ENCODE measurements at regions not wholly inside any gene's neighbourhood (a gene's known extent, or its start where the extent isn't known, plus 50 kb on each side); places are given as distances from the start of the nearest gene placed in this dataset.
"Not testable (repeated sequence)": the region's sequence is repeated elsewhere in the genome, so short reads cannot be mapped to it uniquely, and the experiment has no call there.

DNA sequence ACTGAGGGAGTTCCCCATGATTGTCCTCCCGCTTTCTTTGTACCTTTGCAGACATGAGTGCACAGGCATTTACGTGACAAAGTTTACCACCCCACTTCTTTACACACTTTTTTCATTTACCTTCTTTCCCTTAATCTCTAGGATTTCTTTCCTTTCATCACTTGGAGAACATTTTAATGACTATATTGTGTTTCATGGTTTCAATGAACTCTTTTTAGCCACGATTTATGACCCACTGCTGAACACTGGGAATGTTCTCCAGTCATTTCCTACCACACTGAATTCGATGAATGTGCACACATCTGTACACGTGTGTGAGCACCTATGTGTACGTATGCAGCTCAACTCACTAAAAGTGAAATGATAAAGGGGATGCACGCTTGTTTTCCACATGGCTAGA is 371.7 kb upstream of the IGFBP3 start:
- no peak for DNase-seq (ENCODE audit: low spot score)

DNA sequence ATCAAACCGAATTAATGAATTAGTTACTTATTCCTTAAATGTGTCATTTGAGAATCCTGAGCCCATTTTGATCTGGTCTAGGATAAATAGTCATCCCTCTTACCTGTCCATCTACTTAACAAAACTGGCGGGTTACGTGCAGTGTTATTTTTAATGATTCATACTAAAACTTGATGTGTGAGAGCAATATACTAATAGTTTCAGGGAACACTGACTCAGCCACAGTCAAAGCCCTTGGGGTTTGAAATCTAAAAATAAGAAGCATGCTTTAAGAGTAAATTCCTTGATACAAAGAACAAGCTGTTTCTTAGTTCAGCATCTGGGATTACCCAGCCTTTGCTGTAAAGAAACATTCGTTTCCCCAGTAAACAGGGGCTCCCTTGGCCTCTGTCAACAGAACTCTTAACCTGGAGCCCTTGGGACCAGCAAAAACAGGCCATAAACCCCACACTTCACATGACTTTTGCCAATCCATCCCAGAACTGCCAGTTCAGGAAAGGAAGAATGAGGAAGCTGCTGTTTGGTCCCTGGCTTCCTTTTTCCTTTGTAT is 370.6 kb upstream of the IGFBP3 start:
- no peak for DNase-seq (ENCODE audit: low spot score)

DNA sequence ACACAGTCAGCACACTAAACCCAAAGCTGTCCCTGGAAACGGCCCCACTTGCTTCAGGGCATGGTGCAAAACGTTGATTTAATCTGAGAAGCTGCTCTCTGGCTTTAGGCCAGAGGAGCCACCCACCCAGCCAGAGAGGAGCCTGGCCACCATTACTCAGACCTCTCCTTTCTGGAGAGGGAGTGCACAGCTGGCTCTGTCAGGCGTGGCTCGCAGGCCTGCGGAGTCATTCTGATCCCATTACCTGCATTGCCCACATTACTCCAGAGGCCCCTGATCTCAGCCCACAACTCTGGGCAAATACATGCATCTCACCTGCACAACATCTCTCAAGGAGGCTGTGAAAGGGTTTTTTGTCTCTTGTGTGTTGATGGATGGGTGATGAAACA is 370.0 kb upstream of the IGFBP3 start:
- no peak for DNase-seq (ENCODE audit: low spot score)

DNA sequence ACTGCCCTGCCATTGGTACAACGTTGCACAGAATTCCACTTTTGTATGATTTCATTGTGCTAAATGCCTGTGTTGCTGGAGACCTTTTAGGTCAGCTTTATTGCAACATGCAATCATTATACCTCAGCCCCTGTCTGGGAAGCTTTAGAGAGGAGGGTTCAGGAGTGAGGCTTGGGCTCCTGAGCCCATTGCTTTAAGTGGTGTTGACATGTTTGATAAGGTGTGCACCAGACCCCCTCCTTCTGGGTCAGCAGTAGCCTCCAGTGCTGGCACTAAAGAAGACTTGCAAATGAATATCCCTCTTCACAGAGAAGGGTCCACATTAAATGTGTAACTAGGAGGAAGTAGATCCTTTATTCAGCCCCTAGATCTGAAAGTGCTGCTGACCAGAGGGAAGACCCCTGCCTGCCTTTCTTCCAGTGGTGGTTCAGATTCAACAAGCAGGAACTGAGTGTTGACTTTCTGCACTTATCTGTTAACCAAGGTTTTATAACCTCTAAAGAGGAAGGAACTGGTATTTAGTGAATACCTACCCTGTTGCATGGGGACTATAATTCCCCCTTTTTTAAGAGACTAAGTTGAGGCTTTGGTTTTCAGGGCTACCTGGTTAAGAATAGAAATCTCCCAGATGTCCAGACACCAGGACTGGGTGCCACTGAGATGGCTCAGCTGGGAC is 369.4 kb upstream of the IGFBP3 start:
- DNase-seq (ENCODE audit: low spot score) = no peak

DNA sequence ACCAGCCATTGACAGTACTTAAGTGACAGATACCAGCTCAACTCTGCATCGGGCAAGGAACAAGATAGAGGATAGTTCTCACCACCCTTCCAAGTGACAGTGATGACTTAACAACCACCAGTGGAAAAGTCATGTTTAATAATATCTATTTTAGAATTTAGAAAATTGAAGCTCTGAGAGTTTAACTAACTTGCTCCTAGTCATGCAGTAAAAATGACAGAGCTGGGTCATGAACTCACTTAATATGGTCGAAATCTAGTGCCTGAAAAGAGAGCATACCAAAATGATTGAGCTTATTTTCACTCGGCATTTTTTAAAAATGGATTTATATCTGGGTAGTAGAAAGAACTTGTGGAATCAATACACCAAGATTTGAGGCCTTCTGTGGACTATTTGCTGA is 367.8 kb upstream of the IGFBP3 start:
- DNase-seq (ENCODE audit: low spot score) = no peak

DNA sequence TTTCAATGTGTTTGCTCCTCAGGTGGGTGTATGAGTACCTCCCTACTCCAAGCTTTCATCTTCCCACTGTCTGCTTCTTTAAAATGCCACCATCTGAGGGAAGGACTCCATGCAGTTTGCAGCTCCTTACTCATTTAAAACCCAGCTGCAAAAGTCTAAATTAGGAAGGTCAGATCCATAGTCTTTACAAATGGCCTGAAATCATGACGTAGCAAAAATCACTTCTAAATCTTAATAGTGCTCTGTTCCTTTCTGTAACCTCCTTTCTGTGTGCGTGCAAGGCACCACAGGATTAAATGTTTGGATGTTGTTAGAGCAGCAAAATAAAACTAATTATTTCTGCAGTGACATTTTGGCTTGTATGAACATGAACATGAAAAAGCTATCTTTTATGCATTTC is 366.9 kb upstream of the IGFBP3 start:
- DNase-seq (ENCODE audit: low spot score) = no peak

DNA sequence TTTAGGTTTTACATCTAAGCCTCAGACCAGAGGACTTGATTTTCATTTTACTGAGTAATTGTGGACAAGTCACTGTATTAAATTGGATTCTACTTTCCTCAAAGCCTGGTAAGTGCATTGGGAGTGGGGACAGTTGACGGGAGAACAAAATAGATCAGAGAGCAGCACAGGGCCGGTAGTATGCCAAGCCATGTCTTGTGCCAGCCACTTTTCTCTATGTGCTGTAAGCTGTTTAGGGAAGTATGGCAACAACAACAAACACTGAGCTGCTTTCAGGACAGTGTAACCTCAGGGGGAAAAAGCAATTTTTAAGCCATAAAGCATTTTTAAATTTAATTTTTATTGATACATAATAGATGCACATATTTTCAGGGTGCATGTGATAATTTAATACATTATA is 365.9 kb upstream of the IGFBP3 start:
- no peak for DNase-seq (ENCODE audit: low spot score)

DNA sequence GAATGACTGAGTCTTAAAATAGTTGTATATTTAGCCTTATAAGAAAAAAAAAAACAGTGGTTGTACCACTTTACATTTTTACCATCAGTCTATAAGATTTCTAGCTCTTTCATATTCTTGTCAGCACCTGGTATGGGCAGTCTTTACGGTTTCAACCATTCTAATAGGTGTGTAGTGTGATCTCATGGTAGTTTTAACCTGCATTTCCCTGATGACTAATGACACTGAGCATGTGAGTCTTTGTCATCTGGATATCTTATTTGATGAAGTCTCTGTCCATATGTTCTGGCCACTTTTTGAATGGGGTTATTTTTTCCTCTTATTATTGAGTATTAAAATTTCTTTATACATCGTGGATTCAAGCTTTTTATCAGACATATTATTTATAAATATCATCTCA is 365.3 kb upstream of the IGFBP3 start:
- DNase-seq (ENCODE audit: low spot score) = no peak

DNA sequence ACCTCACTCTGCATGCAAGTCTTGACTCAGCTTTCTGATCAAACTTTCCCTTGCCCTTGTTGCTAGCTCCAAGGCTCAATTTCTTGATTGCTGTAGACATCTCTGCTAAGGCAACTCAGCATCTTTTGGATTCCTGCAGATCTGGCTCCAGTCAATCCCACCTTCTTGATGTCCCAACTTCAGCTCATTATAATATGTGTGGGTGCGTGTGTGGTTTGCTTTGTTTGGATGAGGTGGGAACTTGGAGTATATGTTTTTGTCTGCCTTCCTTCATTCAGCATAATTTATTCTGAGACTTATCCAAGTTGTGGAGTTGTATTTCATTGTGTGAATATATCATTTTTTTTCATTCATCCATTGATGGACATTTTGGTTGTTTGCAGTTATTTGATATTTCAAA is 364.8 kb upstream of the IGFBP3 start:
- no peak for DNase-seq (ENCODE audit: low spot score)

DNA sequence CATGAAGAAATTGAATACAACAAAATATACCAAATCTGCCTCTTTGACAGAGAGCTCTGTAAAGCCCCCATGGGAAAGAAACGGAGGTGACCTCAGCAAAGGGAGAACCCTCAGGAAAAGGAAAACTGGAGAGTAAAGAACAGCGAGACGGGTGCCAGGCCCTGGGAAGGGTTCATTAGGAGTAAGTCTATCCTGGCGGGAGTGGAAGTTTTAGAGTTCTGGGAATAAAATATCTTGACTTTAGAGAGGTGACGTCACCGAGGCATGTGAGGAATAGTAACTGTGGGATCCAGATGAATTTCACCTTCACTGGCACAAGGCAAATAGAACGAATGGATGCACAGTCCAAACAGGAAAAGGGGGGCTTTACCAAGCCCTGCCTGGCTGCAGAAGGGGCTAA is 362.8 kb upstream of the IGFBP3 start:
- DNase-seq (ENCODE audit: low spot score) = no peak

DNA sequence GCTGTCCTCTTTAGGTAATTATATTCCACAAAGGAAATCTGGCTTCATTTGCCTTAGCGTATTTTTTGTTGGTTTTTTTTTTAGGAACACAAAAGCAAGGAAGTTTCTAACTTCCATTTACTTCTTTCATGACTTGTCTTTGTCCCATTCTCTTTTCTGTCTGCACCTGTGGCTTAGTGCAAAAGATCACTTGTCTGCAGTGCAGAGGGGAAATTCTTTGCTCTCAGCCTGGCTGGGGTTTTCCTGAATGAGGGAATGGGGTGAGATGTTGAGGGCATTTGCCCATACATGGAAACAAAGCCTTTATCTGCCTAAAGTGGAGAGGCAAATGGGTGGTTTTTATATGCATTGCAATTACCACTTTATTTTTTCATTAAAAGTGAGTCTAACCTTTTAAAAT is 361.1 kb upstream of the IGFBP3 start:
- no peak for DNase-seq (ENCODE audit: low spot score)

DNA sequence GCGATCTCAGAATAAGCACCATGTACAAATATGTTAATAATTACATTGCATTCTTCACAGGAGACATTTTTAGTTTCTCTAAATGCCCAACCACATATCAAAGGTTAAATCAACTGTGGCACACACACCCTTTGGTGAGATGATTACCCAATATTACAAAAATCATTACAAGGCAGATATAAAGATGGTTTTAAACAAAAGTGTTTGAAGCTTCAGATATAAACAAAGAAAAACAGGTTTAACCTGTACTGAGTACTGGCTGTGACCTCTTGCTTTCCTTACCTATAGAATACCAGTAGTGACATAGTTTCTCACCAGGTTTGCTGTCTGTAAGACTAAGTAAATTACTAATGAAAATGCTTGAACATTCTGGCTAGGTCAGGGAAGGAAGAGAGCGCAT is 360.0 kb upstream of the IGFBP3 start:
- no peak for DNase-seq (ENCODE audit: low spot score)

DNA sequence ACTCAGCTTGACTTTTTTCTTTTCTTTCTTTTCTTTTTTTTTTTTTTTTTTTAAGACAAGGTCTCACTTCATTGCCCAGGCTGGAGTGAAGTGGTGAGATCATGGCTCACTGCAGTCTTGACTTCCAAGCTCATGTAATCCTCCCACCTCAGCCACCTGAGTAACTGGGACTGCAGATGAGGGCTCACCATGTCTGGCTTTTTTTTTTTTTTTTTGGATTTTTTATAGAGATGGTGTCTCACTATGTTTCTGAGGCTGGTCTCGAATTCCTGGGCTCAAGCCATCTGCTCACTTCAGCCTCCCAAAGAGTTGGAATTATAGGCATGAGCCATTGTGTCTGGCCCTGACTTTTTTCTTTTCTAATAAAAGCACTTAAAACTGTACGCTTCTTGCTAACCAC is 358.2 kb upstream of the IGFBP3 start:
- no peak for DNase-seq (ENCODE audit: low spot score)

DNA sequence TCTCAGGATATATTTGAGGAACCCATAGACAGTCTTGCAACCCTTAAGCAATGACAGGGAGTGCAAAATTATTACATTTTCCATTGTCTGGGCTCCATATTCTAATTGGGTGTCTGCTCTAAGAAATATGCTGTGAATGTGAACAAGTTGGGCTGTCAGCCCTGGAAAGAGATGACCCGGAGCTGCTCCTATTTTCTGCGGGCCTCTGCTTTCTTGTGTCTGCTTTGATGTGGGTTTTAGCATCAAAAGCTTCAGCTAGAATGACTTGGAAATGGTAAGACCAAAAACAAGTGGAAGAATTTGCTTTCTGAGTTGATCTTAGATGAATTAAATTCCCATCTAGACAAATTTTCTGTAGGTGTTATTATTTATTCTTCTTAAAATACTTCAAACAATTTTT is 343.6 kb upstream of the IGFBP3 start:
- no peak for DNase-seq (ENCODE audit: low spot score)

DNA sequence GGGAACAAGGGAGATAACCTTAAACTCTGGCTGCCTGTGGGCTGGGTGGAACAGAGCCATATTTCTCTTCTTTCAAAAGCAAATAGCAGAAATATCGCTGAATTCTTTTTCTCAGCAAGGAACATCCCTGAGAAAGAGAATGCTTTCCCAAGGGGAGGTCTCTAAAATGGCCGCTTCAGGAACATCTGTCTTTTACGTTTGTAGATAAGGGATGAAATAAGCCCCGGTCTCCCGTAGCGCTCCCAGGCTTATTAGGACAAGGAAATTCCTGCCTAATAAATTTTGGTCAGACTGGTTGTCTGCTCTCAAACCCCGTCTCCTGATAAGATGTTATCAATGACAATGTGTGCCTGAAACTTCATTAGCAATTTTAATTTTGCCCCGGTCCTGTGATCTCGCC is 340.6 kb upstream of the IGFBP3 start:
- not testable (repeated sequence) for DNase-seq (ENCODE audit: low spot score)

DNA sequence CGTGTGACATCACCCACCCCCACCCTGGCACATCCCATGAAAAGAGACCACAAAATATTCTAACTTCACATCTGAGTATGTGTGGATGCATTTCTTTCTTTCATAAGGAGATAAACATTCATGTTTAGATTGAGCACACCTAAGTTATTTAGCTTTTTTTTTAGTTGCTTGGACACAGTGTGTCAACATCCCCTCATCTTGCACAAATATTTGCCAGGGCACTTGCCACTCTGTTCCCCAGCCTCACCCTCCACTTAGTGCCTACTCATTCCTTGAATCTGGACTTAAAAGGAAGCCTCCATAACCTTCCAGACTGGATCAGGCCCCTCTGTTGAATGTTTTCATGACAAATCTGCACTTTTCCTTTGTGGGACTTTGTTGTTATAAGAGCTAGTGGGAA is 338.9 kb upstream of the IGFBP3 start:
- DNase-seq (ENCODE audit: low spot score) = no peak

DNA sequence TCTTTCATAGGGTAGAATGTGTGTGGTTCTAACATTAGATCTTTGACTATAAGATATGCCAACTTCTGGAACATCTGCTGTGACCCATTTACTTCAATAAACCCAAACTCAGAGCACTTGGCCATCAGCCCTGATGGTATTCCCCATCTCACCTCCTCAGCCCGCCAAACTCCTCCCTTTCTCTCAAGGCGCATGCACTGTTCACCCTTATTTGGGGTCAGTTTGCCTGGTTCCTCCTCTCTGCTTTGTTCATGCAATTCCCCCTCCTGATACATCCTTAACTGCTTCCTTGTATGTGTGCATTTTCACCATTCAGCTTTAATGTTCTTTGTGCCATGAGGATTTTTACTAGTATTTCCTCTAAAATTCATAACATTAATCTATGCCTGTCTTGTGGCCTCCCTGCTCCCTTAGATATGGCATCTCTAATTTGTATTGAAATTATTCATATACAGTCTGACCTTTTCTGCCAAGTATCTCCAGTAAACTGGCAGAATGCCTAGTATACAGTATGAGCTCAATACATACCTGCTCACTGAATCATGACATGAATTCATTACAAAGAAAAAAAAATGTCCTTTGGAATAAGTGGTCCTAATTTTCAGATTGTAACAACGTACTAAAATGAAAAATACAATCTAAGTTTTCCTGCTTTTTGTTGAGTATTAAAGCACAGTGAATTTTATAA is 336.8 kb upstream of the IGFBP3 start:
- no peak for DNase-seq (ENCODE audit: low spot score)

DNA sequence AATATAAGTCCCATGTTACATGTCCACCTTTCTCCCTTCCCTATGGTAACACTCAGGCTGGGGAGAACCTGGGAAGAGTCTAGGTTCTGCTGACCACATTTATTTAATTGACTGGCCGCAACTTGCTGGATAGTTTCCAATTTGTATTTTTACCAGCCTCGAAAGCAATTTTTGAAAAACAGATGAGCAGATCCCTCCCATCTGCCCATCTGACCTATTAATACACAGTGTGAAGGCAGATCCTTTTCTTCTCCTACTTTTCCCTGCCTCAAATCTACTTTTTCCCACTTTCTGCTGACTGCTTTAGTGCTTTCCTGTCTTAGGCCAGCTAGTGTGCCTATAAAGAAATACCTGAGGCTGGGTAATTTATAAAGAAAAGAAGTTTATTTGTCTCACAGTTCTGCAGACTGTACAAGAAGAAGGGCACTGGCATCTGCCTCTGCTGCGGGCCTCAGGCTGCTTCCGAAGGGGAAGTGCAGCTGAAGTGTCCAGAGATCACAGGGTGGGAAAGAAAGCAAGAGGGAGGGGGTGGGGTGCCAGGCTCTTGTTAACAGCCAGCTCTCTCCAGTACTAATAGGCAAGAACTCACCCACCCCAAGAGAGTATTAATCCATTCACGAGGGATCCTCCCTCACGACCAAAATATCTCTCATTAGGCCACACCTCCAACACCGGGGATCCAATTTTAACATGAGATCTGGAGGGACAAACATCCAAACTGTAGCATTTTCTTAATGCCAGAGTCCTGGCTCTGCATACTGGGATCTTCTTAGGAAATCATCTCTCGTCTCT is 336.0 kb upstream of the IGFBP3 start:
- no peak for DNase-seq (ENCODE audit: low spot score)

DNA sequence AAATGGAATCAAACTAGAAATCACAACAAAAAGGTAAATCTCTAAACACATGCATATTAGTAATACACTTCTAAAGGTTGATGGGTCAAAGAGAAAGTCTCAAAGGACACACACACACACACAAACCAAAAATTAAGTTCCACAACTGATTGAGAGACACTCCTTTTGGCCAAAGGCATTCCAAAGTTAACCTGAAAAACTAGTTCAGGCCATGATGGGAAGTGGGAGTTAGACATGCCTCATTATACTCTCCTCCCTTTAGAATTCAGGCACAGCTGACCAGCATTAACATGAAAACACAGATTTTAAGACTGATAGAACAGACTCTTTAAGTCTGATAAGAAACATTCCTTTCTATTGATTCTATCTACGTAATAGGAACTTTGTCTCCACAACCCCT is 332.4 kb upstream of the IGFBP3 start:
- no peak for DNase-seq (ENCODE audit: low spot score)

DNA sequence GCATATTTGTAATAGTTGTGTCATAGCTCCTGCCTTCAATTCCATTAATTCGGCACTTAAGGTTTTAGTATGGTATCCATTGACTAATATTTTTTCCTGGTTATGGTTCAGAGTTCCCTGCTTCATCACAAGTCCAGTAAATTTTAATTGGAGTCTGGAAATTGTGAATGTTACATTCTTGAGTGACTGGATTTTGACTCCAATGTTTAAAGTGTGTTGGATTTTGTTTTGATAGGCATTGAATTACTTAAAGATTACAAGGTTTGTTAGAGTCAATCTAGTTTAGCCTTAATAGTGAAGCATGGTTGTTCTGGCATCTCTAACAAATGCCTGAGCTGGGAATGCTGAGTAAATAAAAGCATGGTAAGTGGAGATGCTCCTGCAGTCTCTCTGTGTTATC is 326.6 kb upstream of the IGFBP3 start:
- DNase-seq (ENCODE audit: low spot score) = no peak

DNA sequence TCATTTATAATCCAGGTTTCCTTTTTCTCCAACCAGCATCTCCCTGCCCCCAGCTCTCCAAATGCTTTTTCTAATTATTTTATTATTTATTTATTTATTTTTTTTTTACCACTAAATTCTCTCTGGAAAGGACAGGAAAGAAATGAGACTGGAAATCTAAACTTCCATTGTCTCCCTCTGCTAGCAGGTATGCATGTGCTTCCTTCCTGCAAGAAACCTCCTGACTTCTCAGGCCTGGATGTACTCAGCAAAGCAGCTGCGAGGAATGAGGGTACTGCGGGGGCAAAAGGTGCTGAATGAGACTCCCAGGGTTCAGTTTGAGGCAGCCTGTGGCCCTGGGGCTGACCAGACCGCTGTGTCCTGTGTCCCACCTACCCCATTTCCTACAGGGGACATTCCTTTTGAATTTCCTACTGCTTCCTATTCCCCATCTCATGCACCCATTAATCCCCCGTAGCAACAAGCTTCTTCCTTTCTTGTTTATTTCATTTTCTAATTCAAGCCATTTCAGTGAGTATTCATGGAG is 324.6 kb upstream of the IGFBP3 start:
- no peak for DNase-seq (ENCODE audit: low spot score)

DNA sequence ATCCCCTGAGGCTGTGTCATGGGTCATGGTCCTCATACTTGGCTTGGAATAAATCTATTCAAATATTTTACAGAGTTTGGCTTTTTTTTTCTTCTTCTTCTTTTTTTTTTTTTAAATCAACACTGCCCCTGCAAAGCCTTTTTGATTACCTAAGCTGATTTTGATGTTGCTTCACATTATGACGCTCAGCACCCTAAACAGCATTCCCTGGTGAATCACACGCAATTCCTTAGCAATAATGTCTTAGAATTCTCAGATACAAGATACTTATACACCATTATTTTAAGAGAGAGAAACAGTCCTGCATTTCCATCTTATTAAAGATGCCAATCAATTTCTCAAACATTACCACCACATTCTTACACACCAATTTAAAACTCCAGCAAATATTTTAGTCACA is 323.7 kb upstream of the IGFBP3 start:
- no peak for DNase-seq (ENCODE audit: low spot score)

DNA sequence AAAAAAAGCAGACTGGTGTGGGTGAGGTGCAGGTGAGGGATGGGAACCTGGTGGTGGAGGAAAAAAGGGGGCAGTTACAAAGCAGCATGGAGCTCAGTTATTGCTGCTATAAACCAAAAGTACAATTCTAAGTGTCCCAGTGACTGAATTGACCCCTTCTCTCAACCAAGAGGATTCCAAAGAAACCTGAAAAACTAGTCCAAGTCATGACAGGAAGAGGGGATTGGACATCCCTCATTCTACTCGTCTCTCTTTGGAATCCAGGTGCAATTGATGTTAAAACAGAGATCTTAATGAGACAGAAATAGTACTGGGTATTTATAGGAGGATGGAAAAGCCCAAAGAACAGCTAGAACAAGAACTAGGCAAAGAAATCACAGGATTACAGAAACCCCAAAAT is 322.3 kb upstream of the IGFBP3 start:
- no peak for DNase-seq (ENCODE audit: low spot score)

All from globus pallidus (tissue), 1 donor.